RWPE2 (cell line): ENCODE measurements at regions not wholly inside any gene's neighbourhood (a gene's known extent, or its start where the extent isn't known, plus 50 kb on each side); places are given as distances from the start of the nearest gene placed in this dataset.
"Not testable (repeated sequence)": the region's sequence is repeated elsewhere in the genome, so short reads cannot be mapped to it uniquely, and the experiment has no call there.

ENCODE experiments used
- ATAC-seq: fragments of 200-7000 bp; cut with Tn5 transposase; 3 replicates; pipeline ENCODE4 v1.9.1; 2021; ENCODE audit warnings: low read depth
- DNase-seq: peaks from one replicate; pipeline ENCODE4 v3.0.0-alpha.2; 2020; ENCODE audit warnings: low spot score
- H3K27ac ChIP-seq: fragments of 450-650 bp; 2 replicates; pipeline ENCODE4 v1.5.1; 2017; ENCODE audit warnings: mild to moderate bottlenecking; ENCODE audit not compliant: poor library complexity, severe bottlenecking
- H3K27me3 ChIP-seq: fragments of 250-450 bp; sonication (Bioruptor Pico); 2 replicates; pipeline ENCODE4 v1.5.1; 2021; ENCODE audit warnings: mild to moderate bottlenecking, moderate library complexity; ENCODE audit not compliant: insufficient read depth, poor library complexity, severe bottlenecking
- H3K36me3 ChIP-seq: fragments of 250-450 bp; sonication (Bioruptor Pico); 2 replicates; pipeline ENCODE4 v1.5.1; 2020; ENCODE audit warnings: low read depth, mild to moderate bottlenecking, moderate library complexity
- H3K4me1 ChIP-seq: fragments of 250-450 bp; sonication (Bioruptor Pico); 2 replicates; pipeline ENCODE4 v1.5.1; 2021; ENCODE audit warnings: mild to moderate bottlenecking, moderate library complexity; ENCODE audit not compliant: insufficient read depth, poor library complexity, severe bottlenecking
- H3K4me3 ChIP-seq: fragments of 250-450 bp; sonication (Bioruptor Pico); 2 replicates; pipeline ENCODE4 v1.5.1; 2021; ENCODE audit warnings: mild to moderate bottlenecking, moderate library complexity; ENCODE audit not compliant: severe bottlenecking
- H3K9me3 ChIP-seq: fragments of 250-450 bp; sonication (Bioruptor Pico); 2 replicates; pipeline ENCODE4 v1.5.1; 2021; ENCODE audit warnings: mild to moderate bottlenecking, moderate library complexity; ENCODE audit not compliant: severe bottlenecking
- CTCF ChIP-seq: fragments of 450-650 bp; IDR thresholded peaks from one replicate; pipeline ENCODE4 v1.5.1; 2017; ENCODE audit warnings: mild to moderate bottlenecking, moderate library complexity; ENCODE audit not compliant: poor library complexity, severe bottlenecking

- no peaks in the 10 kb centered on the region for H3K4me1 ChIP-seq
- no peaks in the 10 kb centered on the region for H3K36me3 ChIP-seq
- no peak overlapping the region for H3K4me3 ChIP-seq
- H3K27me3 ChIP-seq = no peaks in the 10 kb centered on the region
- DNase-seq (no peak), ATAC-seq (no peak)
- TF ChIP-seq CTCF = no peak
- H3K27ac ChIP-seq = no peak overlapping the region
- H3K9me3 ChIP-seq = no peaks in the 10 kb centered on the region
Measured at GRCh38 chr4:123170843-123171242, 225.8 kb upstream of the SPRY1 start.

DNA sequence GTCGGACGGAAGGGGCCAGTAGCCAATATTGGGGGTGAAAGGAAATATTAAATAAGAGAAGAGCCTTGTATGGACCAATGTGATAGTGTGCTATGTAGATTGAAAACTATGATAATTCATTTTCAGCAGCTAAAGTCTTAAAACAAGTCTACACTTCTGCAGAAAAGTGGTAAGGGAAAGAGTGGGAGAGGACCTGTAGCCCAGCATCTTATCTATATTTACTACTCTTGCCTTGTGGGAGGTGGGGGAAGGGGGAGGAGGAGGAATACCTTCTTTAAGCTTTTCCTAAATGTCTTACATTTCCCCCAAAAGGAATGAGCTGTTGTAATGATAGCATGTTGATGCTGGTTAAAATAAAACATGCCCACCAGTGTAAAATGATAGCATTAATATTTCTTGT lies 220.0 kb upstream of the SPRY1 start:
- Histone ChIP-seq H3K27me3 (no peaks in the 10 kb centered on the region), H3K36me3 (no peaks in the 10 kb centered on the region), H3K4me3 (no peak overlapping the region), H3K9me3 (no peaks in the 10 kb centered on the region), H3K4me1 (no peaks in the 10 kb centered on the region), H3K27ac (no peak overlapping the region)
- ATAC-seq = no peak
- DNase-seq = no peak
- no peak for TF ChIP-seq CTCF

- no peak for TF ChIP-seq CTCF
- no peaks in the 10 kb centered on the region for H3K4me1 ChIP-seq
- no peak overlapping the region for H3K4me3 ChIP-seq
- no peaks in the 10 kb centered on the region for H3K27me3 ChIP-seq
- ATAC-seq = no peak
- no peak overlapping the region for H3K27ac ChIP-seq
- DNase-seq = no peak
- H3K9me3 ChIP-seq = no peaks in the 10 kb centered on the region
- H3K36me3 ChIP-seq = no peaks in the 10 kb centered on the region
Measured at GRCh38 chr4:123182289-123182688, 214.3 kb upstream of the SPRY1 start.

DNA sequence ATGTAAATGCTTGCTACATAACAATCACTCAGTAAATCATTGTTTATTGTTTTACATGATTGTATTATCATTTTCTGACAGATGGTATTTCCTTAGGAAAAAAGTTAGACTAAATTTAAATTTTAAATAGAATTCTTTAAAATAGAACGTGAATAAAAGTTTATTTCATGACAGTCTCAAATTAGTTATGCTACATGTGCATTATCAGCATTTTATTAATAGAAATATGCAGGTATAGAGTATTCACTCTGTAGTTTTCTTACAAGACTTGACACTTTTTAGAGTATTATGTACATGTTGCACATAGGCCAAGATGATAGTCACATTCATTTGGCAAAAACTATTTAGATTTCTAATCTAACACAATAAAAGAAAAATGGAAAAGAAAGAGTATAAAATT lies 213.3 kb upstream of the SPRY1 start:
- Histone ChIP-seq H3K4me3 (no peak overlapping the region), H3K27ac (no peak overlapping the region), H3K4me1 (no peaks in the 10 kb centered on the region), H3K9me3 (no peaks in the 10 kb centered on the region), H3K27me3 (no peaks in the 10 kb centered on the region), H3K36me3 (no peaks in the 10 kb centered on the region)
- TF ChIP-seq CTCF = no peak
- no peak for DNase-seq
- ATAC-seq = no peak

DNA sequence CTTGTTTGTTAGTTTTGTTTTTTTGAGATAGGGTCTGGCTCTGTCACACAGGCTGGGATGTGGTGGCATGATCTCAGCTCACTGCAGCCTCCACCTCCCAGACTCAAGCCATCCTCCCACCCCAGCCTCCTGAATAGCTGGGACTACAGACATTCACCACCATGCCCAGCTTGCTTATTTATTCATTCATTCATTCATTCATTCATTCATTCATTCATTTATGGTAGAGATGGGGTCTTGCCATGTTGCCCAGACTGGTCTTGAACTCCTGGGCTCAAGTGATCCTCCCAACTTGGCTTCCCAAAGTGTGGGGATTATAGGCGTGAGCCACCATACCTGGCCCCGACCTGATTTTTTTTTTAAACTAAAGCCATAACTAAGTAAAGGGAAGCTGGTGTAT lies 212.8 kb upstream of the SPRY1 start:
- not testable (repeated sequence) for H3K27ac ChIP-seq, H3K4me3 ChIP-seq, DNase-seq, H3K9me3 ChIP-seq, ATAC-seq, H3K27me3 ChIP-seq, H3K36me3 ChIP-seq, H3K4me1 ChIP-seq

- no peak for TF ChIP-seq CTCF
- H3K27me3 ChIP-seq = no peaks in the 10 kb centered on the region
- no peaks in the 10 kb centered on the region for H3K36me3 ChIP-seq
- H3K9me3 ChIP-seq = no peaks in the 10 kb centered on the region
- H3K27ac ChIP-seq = no peak overlapping the region
- DNase-seq (no peak), ATAC-seq (no peak)
- no peaks in the 10 kb centered on the region for H3K4me1 ChIP-seq
- no peak overlapping the region for H3K4me3 ChIP-seq
Measured at GRCh38 chr4:123186731-123187130, 209.9 kb upstream of the SPRY1 start.
